Gastrocnemius medialis (tissue), 4 donors: ENCODE measurements at regions not wholly inside any gene's neighbourhood (a gene's known extent, or its start where the extent isn't known, plus 50 kb on each side); places are given as distances from the start of the nearest gene placed in this dataset.

Experiments
- CTCF ChIP-seq, 5 experiments: fragments of 450-650 bp in 3 of 5; fragments of 200-600 bp in 2 of 5; sonication (generic) in 2 of 5; IDR thresholded peaks in 4 of 5; conservative IDR thresholded peaks in 1 of 5; 1 replicate in 4 of 5; 2 replicates in 1 of 5; pipeline ENCODE4 v1.5.1; 2016 to 2019; ENCODE audit warnings: antibody characterized with exemption in 5 of 5, mild to moderate bottlenecking in 3 of 5, moderate library complexity in 3 of 5
- POLR2A ChIP-seq, 2 donors: fragments of 450-650 bp; IDR thresholded peaks; one replicate each; pipeline ENCODE4 v1.6.1; 2017; ENCODE audit warnings: antibody characterized with exemption in 2 of 2, mild to moderate bottlenecking in 2 of 2, moderate library complexity in 2 of 2

DNA sequence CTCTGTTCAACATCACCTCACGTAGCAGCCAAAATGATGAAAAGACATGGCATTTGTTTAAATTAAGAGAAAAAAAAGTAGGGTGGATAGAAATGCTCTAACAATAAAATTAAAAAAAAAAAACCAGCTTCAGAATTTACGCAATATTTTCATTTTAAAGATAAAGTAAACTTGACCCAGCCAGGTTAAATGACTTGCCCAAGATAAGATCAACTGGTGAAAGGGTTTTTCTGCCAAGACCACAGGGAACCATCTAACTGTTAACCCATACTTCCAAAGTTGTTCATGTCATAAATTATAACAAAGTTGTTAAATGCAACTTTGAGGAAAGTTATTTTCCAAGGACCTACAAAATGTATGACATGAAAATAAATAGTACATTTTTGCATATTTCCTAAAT is 129.6 kb upstream of the SOX5 start:
- TF ChIP-seq CTCF (IDR thresholded peaks at IDR 0.05 in 4 of 5, conservative IDR thresholded peaks at IDR 0.05 in 1 of 5) (no peak), POLR2A (IDR thresholded peaks at IDR 0.05) (no peak)
